Prostate gland (tissue), 2 donors: ENCODE measurements at regions not wholly inside any gene's neighbourhood (a gene's known extent, or its start where the extent isn't known, plus 50 kb on each side); places are given as distances from the start of the nearest gene placed in this dataset.

Experiments
- POLR2A ChIP-seq: fragments of 450-650 bp; IDR thresholded peaks from one replicate; pipeline ENCODE4 v1.6.1; 2016; ENCODE audit warnings: antibody characterized with exemption, mild to moderate bottlenecking
- TF ChIP-seq, protein P1 (sequence below), 4 experiments: fragments of 200-600 bp in 2 of 4; fragments of 450-650 bp in 2 of 4; sonication (generic) in 2 of 4; IDR thresholded peaks; 1 replicate in 3 of 4; 2 replicates in 1 of 4; pipeline ENCODE4 v1.5.1; 2016 to 2019; ENCODE audit warnings: antibody characterized with exemption in 4 of 4, mild to moderate bottlenecking in 2 of 4, moderate library complexity in 2 of 4

DNA sequence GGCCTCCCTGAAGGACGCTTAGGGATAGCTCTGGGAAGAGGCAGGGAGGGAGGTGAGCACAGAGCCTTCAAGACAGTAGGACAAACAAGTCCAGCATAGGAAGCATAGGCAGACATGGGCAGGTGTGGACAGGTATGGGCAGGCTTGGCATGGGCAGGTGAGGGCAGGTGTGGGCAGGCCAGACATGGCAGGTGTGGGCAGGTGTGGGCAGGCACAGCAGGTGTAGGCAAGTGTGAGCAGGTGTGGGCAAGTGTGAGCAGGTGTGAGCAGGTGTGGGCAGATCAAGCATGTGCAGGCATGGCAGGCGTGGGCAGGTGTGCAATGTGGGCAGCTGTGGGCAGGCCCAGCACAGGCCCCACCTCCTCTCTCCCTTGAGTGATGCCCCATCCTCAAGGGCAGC lies 148.8 kb upstream of the ZMIZ1 start:
- TF ChIP-seq, protein P1, sequence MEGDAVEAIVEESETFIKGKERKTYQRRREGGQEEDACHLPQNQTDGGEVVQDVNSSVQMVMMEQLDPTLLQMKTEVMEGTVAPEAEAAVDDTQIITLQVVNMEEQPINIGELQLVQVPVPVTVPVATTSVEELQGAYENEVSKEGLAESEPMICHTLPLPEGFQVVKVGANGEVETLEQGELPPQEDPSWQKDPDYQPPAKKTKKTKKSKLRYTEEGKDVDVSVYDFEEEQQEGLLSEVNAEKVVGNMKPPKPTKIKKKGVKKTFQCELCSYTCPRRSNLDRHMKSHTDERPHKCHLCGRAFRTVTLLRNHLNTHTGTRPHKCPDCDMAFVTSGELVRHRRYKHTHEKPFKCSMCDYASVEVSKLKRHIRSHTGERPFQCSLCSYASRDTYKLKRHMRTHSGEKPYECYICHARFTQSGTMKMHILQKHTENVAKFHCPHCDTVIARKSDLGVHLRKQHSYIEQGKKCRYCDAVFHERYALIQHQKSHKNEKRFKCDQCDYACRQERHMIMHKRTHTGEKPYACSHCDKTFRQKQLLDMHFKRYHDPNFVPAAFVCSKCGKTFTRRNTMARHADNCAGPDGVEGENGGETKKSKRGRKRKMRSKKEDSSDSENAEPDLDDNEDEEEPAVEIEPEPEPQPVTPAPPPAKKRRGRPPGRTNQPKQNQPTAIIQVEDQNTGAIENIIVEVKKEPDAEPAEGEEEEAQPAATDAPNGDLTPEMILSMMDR (IDR thresholded peaks at IDR 0.05) = no peak
- TF ChIP-seq POLR2A = no peak
